Vagina (tissue), 2 donors: ENCODE measurements at regions not wholly inside any gene's neighbourhood (a gene's known extent, or its start where the extent isn't known, plus 50 kb on each side); places are given as distances from the start of the nearest gene placed in this dataset.

Experiments used
- DNase-seq, 2 donors: peaks; one replicate each; pipeline ENCODE4 v3.0.0-alpha.2; 2017; ENCODE audit errors: extremely low spot score in 2 of 2
- H3K27ac ChIP-seq: fragments of 200-600 bp; sonication (generic); one replicate; pipeline ENCODE4 v1.5.1; 2019
- H3K27me3 ChIP-seq: fragments of 200-600 bp; sonication (generic); one replicate; pipeline ENCODE4 v1.5.1; 2019
- H3K36me3 ChIP-seq, 2 donors: fragments of 200-600 bp; sonication (generic); one replicate each; pipeline ENCODE4 v1.5.1; 2017 to 2019
- H3K4me1 ChIP-seq: fragments of 200-600 bp; sonication (generic); one replicate; pipeline ENCODE4 v1.5.1; 2019
- H3K4me3 ChIP-seq, 2 donors: fragments of 200-600 bp; sonication (generic); 1 replicate in 1 of 2; 2 replicates in 1 of 2; pipeline ENCODE4 v1.5.1; 2016 to 2019
- H3K9me3 ChIP-seq: fragments of 200-600 bp; sonication (generic); one replicate; pipeline ENCODE4 v1.5.1; 2019
- CTCF ChIP-seq, 3 experiments: fragments of 450-650 bp in 2 of 3; fragments of 200-600 bp in 1 of 3; sonication (generic) in 1 of 3; IDR thresholded peaks; one replicate each; pipeline ENCODE4 v1.5.1; 2017 to 2019; ENCODE audit warnings: antibody characterized with exemption in 3 of 3, mild to moderate bottlenecking in 2 of 3, moderate library complexity in 2 of 3
- POLR2A ChIP-seq, 2 donors: fragments of 450-650 bp; IDR thresholded peaks; one replicate each; pipeline ENCODE4 v1.6.1; 2017; ENCODE audit warnings: antibody characterized with exemption in 2 of 2, mild to moderate bottlenecking in 2 of 2, moderate library complexity in 2 of 2
- POLR2AphosphoS5 ChIP-seq, 2 donors: sonication (generic); formaldehyde crosslinking; IDR thresholded peaks; one replicate each; pipeline ENCODE4 v1.9.0; 2017; ENCODE audit warnings: antibody characterized with exemption in 2 of 2, mild to moderate bottlenecking in 2 of 2, low read depth in 1 of 2; ENCODE audit not compliant: insufficient read depth in 1 of 2
- intact Hi-C: fragments of 100-400 bp; cut with DNase I; formaldehyde crosslinking; loops from one replicate; pipeline ENCODE4 v1.15.1; 2023

GRCh38 chr2:144679942-144680341, 160.0 kb upstream of the ZEB2 start:
- intact Hi-C loops, result no loop called here
- TF ChIP-seq CTCF (IDR thresholded peaks at IDR 0.05), result no peak
- H3K27me3 ChIP-seq, result no peaks in the 10 kb centered on the region
- no peak overlapping the region for H3K27ac ChIP-seq
- H3K4me3 ChIP-seq, result no peak overlapping the region
- H3K36me3 ChIP-seq, result no peaks in the 10 kb centered on the region
- no peak for DNase-seq
- peaks cover 8% of the 10 kb centered on the region for H3K4me1 ChIP-seq
- H3K9me3 ChIP-seq, result no peaks in the 10 kb centered on the region

GRCh38 chr2:144678736-144679135, 158.8 kb upstream of the ZEB2 start:
- Histone ChIP-seq H3K4me1 (peaks cover 8% of the 10 kb centered on the region), H3K27me3 (no peaks in the 10 kb centered on the region), H3K27ac (no peak overlapping the region), H3K4me3 (no peak overlapping the region), H3K9me3 (no peaks in the 10 kb centered on the region), H3K36me3 (no peaks in the 10 kb centered on the region)
- no peak for TF ChIP-seq POLR2AphosphoS5 (IDR thresholded peaks at IDR 0.05; ENCODE audit: insufficient read depth in 1 of 2, low read depth in 1 of 2)
- TF ChIP-seq CTCF (IDR thresholded peaks at IDR 0.05), result no peak
- no peak for TF ChIP-seq POLR2A (IDR thresholded peaks at IDR 0.05)
- no peak for DNase-seq
- intact Hi-C loops, result no loop called here

GRCh38 chr2:144675731-144676130, 155.8 kb upstream of the ZEB2 start:
- no peak overlapping the region for H3K27ac ChIP-seq
- TF ChIP-seq POLR2A (IDR thresholded peaks at IDR 0.05) (no peak), POLR2AphosphoS5 (IDR thresholded peaks at IDR 0.05; ENCODE audit: insufficient read depth in 1 of 2, low read depth in 1 of 2) (no peak), CTCF (IDR thresholded peaks at IDR 0.05) (no peak)
- H3K4me1 ChIP-seq, result no peaks in the 10 kb centered on the region
- intact Hi-C loops, result no loop called here
- H3K4me3 ChIP-seq, result no peak overlapping the region
- DNase-seq, result no peak
- H3K27me3 ChIP-seq, result no peaks in the 10 kb centered on the region
- no peaks in the 10 kb centered on the region for H3K36me3 ChIP-seq
- H3K9me3 ChIP-seq, result no peaks in the 10 kb centered on the region

GRCh38 chr2:144675331-144675730, 155.4 kb upstream of the ZEB2 start:
- Histone ChIP-seq H3K36me3 (no peaks in the 10 kb centered on the region), H3K27me3 (no peaks in the 10 kb centered on the region), H3K4me3 (no peak overlapping the region), H3K9me3 (no peaks in the 10 kb centered on the region), H3K27ac (no peak overlapping the region), H3K4me1 (no peaks in the 10 kb centered on the region)
- TF ChIP-seq POLR2AphosphoS5 (IDR thresholded peaks at IDR 0.05; ENCODE audit: insufficient read depth in 1 of 2, low read depth in 1 of 2) (no peak), POLR2A (IDR thresholded peaks at IDR 0.05) (no peak), CTCF (IDR thresholded peaks at IDR 0.05) (no peak)
- intact Hi-C loops, result no loop called here
- no peak for DNase-seq

- H3K27me3 ChIP-seq, result no peaks in the 10 kb centered on the region
Measured at GRCh38 chr2:144674071-144674470, 154.2 kb upstream of the ZEB2 start.

More at GRCh38 chr2:144674071-144674470, 154.2 kb upstream of the ZEB2 start:
- Histone ChIP-seq H3K9me3 (no peaks in the 10 kb centered on the region), H3K36me3 (no peaks in the 10 kb centered on the region), H3K4me3 (no peak overlapping the region), H3K4me1 (no peaks in the 10 kb centered on the region), H3K27ac (no peak overlapping the region)
- intact Hi-C loops, result no loop called here
- DNase-seq, result no peak
- TF ChIP-seq CTCF (IDR thresholded peaks at IDR 0.05) (no peak), POLR2A (IDR thresholded peaks at IDR 0.05) (no peak)
